ENCODE measurements at regions not wholly inside any gene's neighbourhood (a gene's known extent, or its start where the extent isn't known, plus 50 kb on each side); places are given as distances from the start of the nearest gene placed in this dataset.

DNA sequence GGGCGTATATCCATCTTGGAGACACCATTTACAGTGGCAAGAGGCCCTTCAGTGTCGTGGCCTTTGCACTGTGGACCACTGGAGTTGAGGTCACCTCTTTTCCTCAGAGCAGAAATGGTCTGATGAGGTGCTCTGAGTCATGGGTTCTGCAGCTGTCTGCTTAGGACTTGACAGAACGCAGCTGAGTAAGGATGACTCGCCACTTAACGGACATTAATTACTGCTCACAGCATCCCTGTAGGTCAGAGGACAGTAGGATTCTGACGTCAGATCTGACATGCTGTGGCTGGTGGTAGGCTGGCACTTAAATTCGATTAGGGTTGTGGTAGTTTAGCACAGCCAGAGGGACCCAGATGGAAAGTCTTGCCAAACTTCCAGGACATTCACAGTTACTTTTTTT, 479.4 kb downstream of the DMAC1 start:
- DNase-seq = peak; percentile 8
- Histone ChIP-seq H3K4me1 (peaks cover 0 to 5% (median 0%) of the 10 kb centered on the region in 4 donors), H3K9me3 (no peaks in the 10 kb centered on the region), H3K36me3 (no peaks in the 10 kb centered on the region), H3K27ac (no peak overlapping the region), H3K27me3 (no peaks in the 10 kb centered on the region), H3K4me3 (no peak overlapping the region)
- in situ Hi-C loops (cut with MboI; ENCODE audit: low pct_ligation_motif_present in 1 of 4, low pct_unique_long_range_greater_than_20kb in 1 of 4, low sequenced_read_pairs in 3 of 4) (no loop called here), intact Hi-C loops (cut with DNase I; ENCODE audit: low total_unique reads) (no loop called here)
- WGBS, 2 donors (ENCODE audit: low coverage in 1 of 2) = 61 to 68% methylated on average over 4 to 7 of the region's 7 CpGs
- peak in 1 of 3 donors; percentile 38 for TF ChIP-seq POLR2AphosphoS5 (IDR thresholded peaks at IDR 0.05)
- TF ChIP-seq, protein P1, sequence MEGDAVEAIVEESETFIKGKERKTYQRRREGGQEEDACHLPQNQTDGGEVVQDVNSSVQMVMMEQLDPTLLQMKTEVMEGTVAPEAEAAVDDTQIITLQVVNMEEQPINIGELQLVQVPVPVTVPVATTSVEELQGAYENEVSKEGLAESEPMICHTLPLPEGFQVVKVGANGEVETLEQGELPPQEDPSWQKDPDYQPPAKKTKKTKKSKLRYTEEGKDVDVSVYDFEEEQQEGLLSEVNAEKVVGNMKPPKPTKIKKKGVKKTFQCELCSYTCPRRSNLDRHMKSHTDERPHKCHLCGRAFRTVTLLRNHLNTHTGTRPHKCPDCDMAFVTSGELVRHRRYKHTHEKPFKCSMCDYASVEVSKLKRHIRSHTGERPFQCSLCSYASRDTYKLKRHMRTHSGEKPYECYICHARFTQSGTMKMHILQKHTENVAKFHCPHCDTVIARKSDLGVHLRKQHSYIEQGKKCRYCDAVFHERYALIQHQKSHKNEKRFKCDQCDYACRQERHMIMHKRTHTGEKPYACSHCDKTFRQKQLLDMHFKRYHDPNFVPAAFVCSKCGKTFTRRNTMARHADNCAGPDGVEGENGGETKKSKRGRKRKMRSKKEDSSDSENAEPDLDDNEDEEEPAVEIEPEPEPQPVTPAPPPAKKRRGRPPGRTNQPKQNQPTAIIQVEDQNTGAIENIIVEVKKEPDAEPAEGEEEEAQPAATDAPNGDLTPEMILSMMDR (IDR thresholded peaks at IDR 0.05) = no peak

DNA sequence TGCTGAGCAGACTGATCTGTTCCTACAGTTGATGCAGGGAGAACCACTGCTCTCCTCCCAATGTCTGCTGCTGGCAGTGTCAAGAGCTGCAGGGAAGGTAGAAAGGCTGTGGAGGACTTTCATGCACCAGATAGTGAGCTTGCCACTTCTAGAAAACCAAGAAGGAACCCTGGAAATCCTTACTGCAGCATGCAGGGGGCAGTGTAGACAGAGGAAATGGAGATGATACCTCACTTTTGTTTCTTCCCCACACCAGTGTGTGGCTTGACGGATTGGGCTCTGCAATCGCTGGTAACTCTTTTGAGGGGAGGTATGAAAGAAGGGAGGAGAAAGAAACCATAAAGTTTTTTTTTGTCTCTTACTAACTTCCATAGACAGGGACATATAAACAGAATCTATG, 480.7 kb downstream of the DMAC1 start:
- Histone ChIP-seq H3K27me3 (no peaks in the 10 kb centered on the region), H3K4me3 (no peak overlapping the region), H3K36me3 (no peaks in the 10 kb centered on the region), H3K27ac (no peak overlapping the region), H3K9me3 (peaks cover 0 to under 1% of the 10 kb centered on the region in 2 donors), H3K4me1 (peaks cover 0 to 5% (median 0%) of the 10 kb centered on the region in 4 donors)
- 95% methylated on average over 2 of the region's 2 CpGs; no CpG with 5 or more reads in 1 of the 2 donors for whole genome bisulfite sequencing, 2 donors (ENCODE audit: low coverage in 1 of 2)
- TF ChIP-seq POLR2AphosphoS5 (IDR thresholded peaks at IDR 0.05) (no peak), EP300 (IDR thresholded peaks at IDR 0.05; ENCODE audit: low read depth) (no peak), POLR2A (IDR thresholded peaks at IDR 0.05) (no peak)
- no peak for DNase-seq
- intact Hi-C loops (cut with DNase I; ENCODE audit: low total_unique reads) (no loop called here), in situ Hi-C loops (cut with MboI; ENCODE audit: low pct_ligation_motif_present in 1 of 4, low pct_unique_long_range_greater_than_20kb in 1 of 4, low sequenced_read_pairs in 3 of 4) (no loop called here)

DNA sequence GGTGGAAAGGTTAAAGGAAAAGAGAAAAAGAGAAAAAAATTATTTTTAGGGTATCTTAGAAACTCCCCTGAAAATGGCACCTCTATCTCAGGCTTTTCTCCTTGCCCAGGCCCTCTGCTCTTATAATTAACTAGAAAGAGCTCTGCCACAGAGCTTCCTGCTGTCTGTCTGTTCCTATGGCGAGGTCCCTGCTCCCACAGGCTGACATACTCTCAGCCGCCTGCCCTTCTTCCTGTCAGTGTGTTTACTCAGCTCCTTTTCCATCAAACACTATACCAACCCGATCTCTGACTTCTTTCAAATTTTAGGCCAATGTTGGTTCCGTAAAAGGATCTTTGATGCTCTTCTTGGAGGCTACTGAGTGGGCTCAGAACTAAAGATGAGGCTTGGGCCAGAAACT, 482.6 kb downstream of the DMAC1 start:
- H3K4me3 ChIP-seq = no peak overlapping the region
- H3K27me3 ChIP-seq = no peaks in the 10 kb centered on the region
- intact Hi-C loops (cut with DNase I; ENCODE audit: low total_unique reads) (no loop called here), in situ Hi-C loops (cut with MboI; ENCODE audit: low pct_ligation_motif_present in 1 of 4, low pct_unique_long_range_greater_than_20kb in 1 of 4, low sequenced_read_pairs in 3 of 4) (no loop called here)
- DNase-seq = no peak
- peaks cover 11 to 12% of the 10 kb centered on the region in 2 donors for H3K9me3 ChIP-seq
- TF ChIP-seq EP300 (IDR thresholded peaks at IDR 0.05; ENCODE audit: low read depth) (no peak), POLR2A (IDR thresholded peaks at IDR 0.05) (no peak), POLR2AphosphoS5 (IDR thresholded peaks at IDR 0.05) (no peak)
- TF ChIP-seq, protein P1 (IDR thresholded peaks at IDR 0.05) = no peak
- no peaks in the 10 kb centered on the region for H3K36me3 ChIP-seq
- H3K4me1 ChIP-seq = peaks cover 0 to 5% (median 0%) of the 10 kb centered on the region in 4 donors
- 70 to 74% methylated on average over 4 of the region's 4 CpGs for WGBS, 2 donors (ENCODE audit: low coverage in 1 of 2)
- H3K27ac ChIP-seq = peak overlapping the region in 1 of 4 donors; percentile 40

DNA sequence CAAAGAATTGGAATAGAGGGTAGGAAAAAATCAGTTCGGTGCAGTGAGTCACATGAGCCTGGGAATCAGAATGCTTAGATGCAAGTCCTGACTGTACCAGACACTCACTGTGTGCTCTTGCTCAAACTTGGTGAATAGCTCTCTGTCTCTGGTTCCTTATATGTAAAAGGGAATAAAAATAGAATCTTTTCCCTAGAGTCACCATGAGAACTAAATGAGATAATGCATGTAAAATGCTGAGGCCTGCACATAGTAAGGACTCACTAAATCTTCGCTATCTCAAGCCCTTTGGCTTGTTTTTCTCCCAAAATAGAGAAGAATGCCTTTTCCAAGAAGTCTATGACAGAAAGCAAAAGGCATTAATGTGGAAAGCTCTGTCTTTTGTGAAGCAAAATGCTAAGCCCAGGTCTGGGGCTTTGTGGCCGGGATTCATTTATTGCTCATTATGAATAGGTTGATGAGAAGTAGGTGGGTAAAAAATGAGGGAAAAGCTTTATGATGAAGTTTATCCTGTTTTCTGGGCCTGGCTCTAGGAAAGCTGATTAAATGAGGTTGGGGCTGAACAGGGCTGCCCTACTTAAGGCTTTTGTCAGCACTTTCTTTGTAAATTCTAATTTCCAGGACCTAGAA, 483.3 kb downstream of the DMAC1 start:
- Histone ChIP-seq H3K9me3 (peaks cover 11 to 12% of the 10 kb centered on the region in 2 donors), H3K27me3 (no peaks in the 10 kb centered on the region), H3K4me3 (no peak overlapping the region), H3K27ac (peak overlapping the region in 1 of 4 donors; percentile 40), H3K36me3 (no peaks in the 10 kb centered on the region), H3K4me1 (peaks cover 0 to 5% (median 0%) of the 10 kb centered on the region in 4 donors)
- WGBS, 2 donors (ENCODE audit: low coverage in 1 of 2) = 65% methylated on average over 2 to 3 of the region's 3 CpGs
- intact Hi-C loops (cut with DNase I; ENCODE audit: low total_unique reads) = no loop called here
- TF ChIP-seq EP300 (IDR thresholded peaks at IDR 0.05; ENCODE audit: low read depth) (no peak), POLR2AphosphoS5 (IDR thresholded peaks at IDR 0.05) (no peak), POLR2A (IDR thresholded peaks at IDR 0.05) (no peak)
- TF ChIP-seq, protein P1 (IDR thresholded peaks at IDR 0.05) = no peak
- in situ Hi-C loops (cut with MboI; ENCODE audit: low pct_ligation_motif_present in 1 of 4, low pct_unique_long_range_greater_than_20kb in 1 of 4, low sequenced_read_pairs in 3 of 4) = no loop called here
- no peak for DNase-seq
